Stomach (tissue), 8 donors: ENCODE measurements at regions not wholly inside any gene's neighbourhood (a gene's known extent, or its start where the extent isn't known, plus 50 kb on each side); places are given as distances from the start of the nearest gene placed in this dataset.

Source experiments
- DNase-seq, 2 donors: peaks; one replicate each; pipeline versions ENCODE4 v3.0.0 to v3.0.0-alpha.2; 2013 to 2019
- H3K27ac ChIP-seq, 5 donors: fragments of 200-600 bp in 4 of 5; sonication (generic) in 4 of 5; one replicate each; pipeline ENCODE4 v1.5.1; 2013 to 2019; ENCODE audit warnings: mild to moderate bottlenecking in 1 of 5, moderate library complexity in 1 of 5
- H3K27me3 ChIP-seq, 3 donors: fragments of 200-600 bp; sonication (generic); one replicate each; pipeline ENCODE4 v1.5.1; 2017 to 2019; ENCODE audit warnings: mixed run types in 1 of 3
- H3K36me3 ChIP-seq, 4 donors: fragments of 200-600 bp; sonication (generic); 1 replicate in 3 of 4; 2 replicates in 1 of 4; pipeline ENCODE4 v1.5.1; 2016 to 2019
- H3K4me1 ChIP-seq, 4 donors: fragments of 200-600 bp; sonication (generic); one replicate each; pipeline ENCODE4 v1.5.1; 2016 to 2019
- H3K4me3 ChIP-seq, 4 donors: fragments of 200-600 bp; sonication (generic) in 3 of 4; one replicate each; pipeline ENCODE4 v1.5.1; 2016 to 2019; ENCODE audit warnings: mild to moderate bottlenecking in 1 of 4
- H3K9me3 ChIP-seq, 4 donors: fragments of 200-600 bp; sonication (generic); one replicate each; pipeline ENCODE4 v1.5.1; 2016 to 2019
- CTCF ChIP-seq, 7 experiments: fragments of 450-650 bp in 4 of 7; fragments of 200-600 bp in 3 of 7; sonication (generic) in 3 of 7; IDR thresholded peaks; one replicate each; pipeline ENCODE4 v1.5.1; 2016 to 2019; ENCODE audit warnings: antibody characterized with exemption in 7 of 7, control low read depth in 2 of 7, mild to moderate bottlenecking in 1 of 7
- EP300 ChIP-seq: sonication (generic); formaldehyde crosslinking; IDR thresholded peaks from one replicate; pipeline ENCODE4 v1.6.1; 2017; ENCODE audit warnings: antibody characterized with exemption
- POLR2A ChIP-seq, 4 donors: fragments of 450-650 bp; IDR thresholded peaks; one replicate each; pipeline ENCODE4 v1.6.1; 2016; ENCODE audit warnings: antibody characterized with exemption in 4 of 4, control low read depth in 2 of 4, mild to moderate bottlenecking in 1 of 4, moderate library complexity in 1 of 4
- POLR2AphosphoS5 ChIP-seq, 3 donors: sonication (generic); formaldehyde crosslinking; IDR thresholded peaks; one replicate each; pipeline ENCODE4 v1.6.1; 2016; ENCODE audit warnings: antibody characterized with exemption in 3 of 3
- WGBS, 5 donors: extraction: QIAGEN DNeasy Blood & Tissue Kit in 3 of 5; methylation state at CpG; one replicate each; pipeline versions ENCODE4 v1.1.5 to v1.1.7; 2013 to 2018; 5-methylcytosine and 5-hydroxymethylcytosine counted together
- intact Hi-C: fragments of 100-400 bp; cut with DNase I; formaldehyde crosslinking; loops from one replicate; pipeline ENCODE4 v1.15.1; 2023; ENCODE audit warnings: low total_unique reads
- donor health status: healthy with polysubstance abuse.
- donor health status: Bipolar disorder and iron deficiency.
- donor health status: healthy.

GRCh38 chr3:72371431-72371830 lies 476.8 kb downstream of the SHQ1 start:
- intact Hi-C loops, result no loop called here
- Histone ChIP-seq H3K4me1 (no peaks in the 10 kb centered on the region), H3K36me3 (no peaks in the 10 kb centered on the region), H3K27ac (no peak overlapping the region), H3K27me3 (no peaks in the 10 kb centered on the region), H3K9me3 (no peaks in the 10 kb centered on the region), H3K4me3 (no peak overlapping the region)
- WGBS, 5 donors, result 87 to 91% (median 88%) methylated on average over 7 of the region's 7 CpGs
- DNase-seq, result no peak
- TF ChIP-seq EP300 (no peak), CTCF (IDR thresholded peaks at IDR 0.05) (no peak), POLR2A (IDR thresholded peaks at IDR 0.05) (no peak), POLR2AphosphoS5 (IDR thresholded peaks at IDR 0.05) (no peak)

- H3K9me3 ChIP-seq, result no peaks in the 10 kb centered on the region
These were observed 477.3 kb downstream of the SHQ1 start for GRCh38 chr3:72370947-72371346.

GRCh38 chr3:72369681-72370080 lies 478.6 kb downstream of the SHQ1 start:
- intact Hi-C loops, result no loop called here
- H3K27me3 ChIP-seq, result no peaks in the 10 kb centered on the region
- TF ChIP-seq EP300, result no peak
- TF ChIP-seq CTCF (IDR thresholded peaks at IDR 0.05), result no peak
- TF ChIP-seq POLR2AphosphoS5 (IDR thresholded peaks at IDR 0.05), result no peak
- TF ChIP-seq POLR2A (IDR thresholded peaks at IDR 0.05), result no peak
- 83 to 99% (median 96%) methylated on average over 6 of the region's 6 CpGs for WGBS, 5 donors
- H3K4me3 ChIP-seq, result no peak overlapping the region
- no peaks in the 10 kb centered on the region for H3K4me1 ChIP-seq
- no peaks in the 10 kb centered on the region for H3K9me3 ChIP-seq
- H3K27ac ChIP-seq, result no peak overlapping the region
- no peaks in the 10 kb centered on the region for H3K36me3 ChIP-seq
- no peak for DNase-seq

More at GRCh38 chr3:72370947-72371346, 477.3 kb downstream of the SHQ1 start:
- no peaks in the 10 kb centered on the region for H3K36me3 ChIP-seq
- no peaks in the 10 kb centered on the region for H3K4me1 ChIP-seq
- no peak for TF ChIP-seq CTCF (IDR thresholded peaks at IDR 0.05)
- no peak for TF ChIP-seq EP300
- TF ChIP-seq POLR2A (IDR thresholded peaks at IDR 0.05), result no peak
- no peak for TF ChIP-seq POLR2AphosphoS5 (IDR thresholded peaks at IDR 0.05)
- H3K4me3 ChIP-seq, result no peak overlapping the region
- WGBS, 5 donors, result 79 to 88% (median 83%) methylated on average over 11 of the region's 11 CpGs
- no peak for DNase-seq
- intact Hi-C loops, result no loop called here
- no peak overlapping the region for H3K27ac ChIP-seq
- no peaks in the 10 kb centered on the region for H3K27me3 ChIP-seq

- no peaks in the 10 kb centered on the region for H3K9me3 ChIP-seq
- 78 to 93% (median 86%) methylated on average over 12 of the region's 12 CpGs for WGBS, 5 donors
These were observed 479.8 kb downstream of the SHQ1 start for GRCh38 chr3:72368331-72368975.

More at GRCh38 chr3:72368331-72368975, 479.8 kb downstream of the SHQ1 start:
- DNase-seq, result no peak
- H3K27me3 ChIP-seq, result no peaks in the 10 kb centered on the region
- H3K36me3 ChIP-seq, result no peaks in the 10 kb centered on the region
- intact Hi-C loops, result no loop called here
- TF ChIP-seq CTCF (IDR thresholded peaks at IDR 0.05), result no peak
- no peak for TF ChIP-seq POLR2AphosphoS5 (IDR thresholded peaks at IDR 0.05)
- no peak for TF ChIP-seq EP300
- H3K27ac ChIP-seq, result no peak overlapping the region
- no peak overlapping the region for H3K4me3 ChIP-seq
- H3K4me1 ChIP-seq, result no peaks in the 10 kb centered on the region
